Osteocyte (in vitro differentiated cells): ENCODE measurements at regions not wholly inside any gene's neighbourhood (a gene's known extent, or its start where the extent isn't known, plus 50 kb on each side); places are given as distances from the start of the nearest gene placed in this dataset.
"Not testable (repeated sequence)": the region's sequence is repeated elsewhere in the genome, so short reads cannot be mapped to it uniquely, and the experiment has no call there.

Source experiments
- DNase-seq: peaks from one replicate; pipeline ENCODE4 v3.0.0; 2021; ENCODE audit warnings: mixed read lengths; ENCODE audit not compliant: unreplicated experiment; ENCODE audit errors: extremely low spot score
- H3K27ac Mint-ChIP-seq: one replicate; pipeline ENCODE4 v1.8.0; 2021; ENCODE audit warnings: mild to moderate bottlenecking, mixed read lengths; ENCODE audit not compliant: unreplicated experiment
- H3K27me3 Mint-ChIP-seq: one replicate; pipeline ENCODE4 v1.8.0; 2021; ENCODE audit warnings: mixed read lengths; ENCODE audit not compliant: unreplicated experiment
- H3K36me3 Mint-ChIP-seq: one replicate; pipeline ENCODE4 v1.8.0; 2021; ENCODE audit warnings: mixed read lengths; ENCODE audit not compliant: unreplicated experiment
- H3K4me1 Mint-ChIP-seq: one replicate; pipeline ENCODE4 v1.8.0; 2021; ENCODE audit warnings: mixed read lengths; ENCODE audit not compliant: unreplicated experiment
- H3K4me3 Mint-ChIP-seq: one replicate; pipeline ENCODE4 v1.8.0; 2021; ENCODE audit warnings: mild to moderate bottlenecking, moderate library complexity, mixed read lengths; ENCODE audit not compliant: unreplicated experiment
- H3K9me3 Mint-ChIP-seq: one replicate; pipeline ENCODE4 v1.8.0; 2021; ENCODE audit warnings: mixed read lengths; ENCODE audit not compliant: unreplicated experiment

- not testable (repeated sequence) for H3K4me1 Mint-ChIP-seq, H3K27me3 Mint-ChIP-seq, DNase-seq, H3K27ac Mint-ChIP-seq, H3K9me3 Mint-ChIP-seq, H3K4me3 Mint-ChIP-seq, H3K36me3 Mint-ChIP-seq
Measured at GRCh38 chr16:90220315-90220714, 143.2 kb upstream of the PRDM7 start.

- not testable (repeated sequence) for H3K4me3 Mint-ChIP-seq, DNase-seq, H3K9me3 Mint-ChIP-seq, H3K4me1 Mint-ChIP-seq, H3K36me3 Mint-ChIP-seq, H3K27me3 Mint-ChIP-seq, H3K27ac Mint-ChIP-seq
Measured at GRCh38 chr16:90175610-90176009, 98.5 kb upstream of the PRDM7 start.

- not testable (repeated sequence) for H3K36me3 Mint-ChIP-seq, H3K4me1 Mint-ChIP-seq, H3K4me3 Mint-ChIP-seq, H3K27ac Mint-ChIP-seq, H3K9me3 Mint-ChIP-seq, H3K27me3 Mint-ChIP-seq
- DNase-seq = peak; percentile 27
Measured at GRCh38 chr16:90171626-90172025, 94.5 kb upstream of the PRDM7 start.

GRCh38 chr16:90169127-90169655 is 92.1 kb upstream of the PRDM7 start:
- not testable (repeated sequence) for H3K4me1 Mint-ChIP-seq, H3K27ac Mint-ChIP-seq, H3K36me3 Mint-ChIP-seq, H3K4me3 Mint-ChIP-seq, H3K9me3 Mint-ChIP-seq, H3K27me3 Mint-ChIP-seq
- peak; percentile 30 for DNase-seq

GRCh38 chr16:90168349-90169126 is 91.4 kb upstream of the PRDM7 start:
- H3K36me3 Mint-ChIP-seq, H3K27me3 Mint-ChIP-seq, H3K9me3 Mint-ChIP-seq, H3K4me1 Mint-ChIP-seq, H3K27ac Mint-ChIP-seq, H3K4me3 Mint-ChIP-seq: not testable (repeated sequence)
- DNase-seq = peak; percentile 19

GRCh38 chr16:90167734-90168133 is 90.6 kb upstream of the PRDM7 start:
- not testable (repeated sequence) for H3K27ac Mint-ChIP-seq, H3K9me3 Mint-ChIP-seq, H3K4me1 Mint-ChIP-seq, H3K27me3 Mint-ChIP-seq, H3K4me3 Mint-ChIP-seq, H3K36me3 Mint-ChIP-seq, DNase-seq

- not testable (repeated sequence) for H3K4me1 Mint-ChIP-seq, H3K27ac Mint-ChIP-seq, H3K27me3 Mint-ChIP-seq, H3K4me3 Mint-ChIP-seq, H3K9me3 Mint-ChIP-seq, DNase-seq, H3K36me3 Mint-ChIP-seq
Measured at GRCh38 chr16:90166679-90167556, 89.8 kb upstream of the PRDM7 start.

- H3K27ac Mint-ChIP-seq, H3K36me3 Mint-ChIP-seq: not testable (repeated sequence)
Measured at GRCh38 chr16:90151027-90151426, 73.9 kb upstream of the PRDM7 start.

More at GRCh38 chr16:90151027-90151426, 73.9 kb upstream of the PRDM7 start:
- H3K4me1 Mint-ChIP-seq, H3K27me3 Mint-ChIP-seq, H3K9me3 Mint-ChIP-seq, DNase-seq, H3K4me3 Mint-ChIP-seq: not testable (repeated sequence)
